Liver (tissue), 3 donors: ENCODE measurements at regions not wholly inside any gene's neighbourhood (a gene's known extent, or its start where the extent isn't known, plus 50 kb on each side); places are given as distances from the start of the nearest gene placed in this dataset.

Experiments used
- CTCF ChIP-seq: fragments of 150-350 bp; IDR thresholded peaks from 2 replicates; pipeline ENCODE4 v1.5.1; 2017; ENCODE audit warnings: improper control_type of control experiment, low read depth, low read length; ENCODE audit not compliant: missing input control
- EGR1 ChIP-seq, 2 donors: IDR thresholded peaks; 2 replicates each; pipeline ENCODE4 v1.6.1; 2016 to 2018; ENCODE audit warnings: antibody characterized with exemption in 2 of 2, low read depth in 2 of 2
- FOXA2 ChIP-seq: IDR thresholded peaks from 2 replicates; pipeline ENCODE4 v1.6.1; 2016; ENCODE audit warnings: antibody characterized with exemption
- GABPA ChIP-seq, 2 donors: IDR thresholded peaks in 1 of 2; conservative IDR thresholded peaks in 1 of 2; 2 replicates each; pipeline ENCODE4 v1.6.1; 2016; ENCODE audit warnings: antibody characterized with exemption in 2 of 2, mild to moderate bottlenecking in 1 of 2, moderate library complexity in 1 of 2
- JUND ChIP-seq, 2 donors: IDR thresholded peaks; 2 replicates each; pipeline ENCODE4 v1.6.1; 2016; ENCODE audit warnings: antibody characterized with exemption in 2 of 2
- MAX ChIP-seq: IDR thresholded peaks from 2 replicates; pipeline ENCODE4 v1.6.1; 2016; ENCODE audit warnings: antibody characterized with exemption
- RAD21 ChIP-seq, 2 donors: IDR thresholded peaks; 2 replicates each; pipeline ENCODE4 v1.6.1; 2016; ENCODE audit warnings: antibody characterized with exemption in 2 of 2, mild to moderate bottlenecking in 2 of 2
- SP1 ChIP-seq: IDR thresholded peaks from 2 replicates; pipeline ENCODE4 v1.6.1; 2018; ENCODE audit warnings: antibody characterized with exemption, mild to moderate bottlenecking
- TAF1 ChIP-seq: conservative IDR thresholded peaks from 2 replicates; pipeline ENCODE4 v1.6.1; 2016; ENCODE audit warnings: antibody characterized with exemption, mild to moderate bottlenecking
- YY1 ChIP-seq: IDR thresholded peaks from 2 replicates; pipeline ENCODE4 v1.6.1; 2016; ENCODE audit warnings: antibody characterized with exemption, mild to moderate bottlenecking
- TF ChIP-seq, protein P1 (sequence below): IDR thresholded peaks from 2 replicates; pipeline ENCODE4 v1.6.1; 2016; ENCODE audit warnings: antibody characterized with exemption, mild to moderate bottlenecking
- donor health status: healthy.
- donor health status: healthy.

- TF ChIP-seq CTCF (no peak), MAX (no peak), TAF1 (no peak), GABPA (IDR thresholded peaks at IDR 0.05 in 1 of 2, conservative IDR thresholded peaks at IDR 0.05 in 1 of 2) (no peak), RAD21 (IDR thresholded peaks at IDR 0.05) (no peak), SP1 (no peak), YY1 (no peak), FOXA2 (no peak), EGR1 (IDR thresholded peaks at IDR 0.05; ENCODE audit: low read depth in 2 of 2) (no peak), JUND (IDR thresholded peaks at IDR 0.05) (no peak)
- TF ChIP-seq, protein P1, sequence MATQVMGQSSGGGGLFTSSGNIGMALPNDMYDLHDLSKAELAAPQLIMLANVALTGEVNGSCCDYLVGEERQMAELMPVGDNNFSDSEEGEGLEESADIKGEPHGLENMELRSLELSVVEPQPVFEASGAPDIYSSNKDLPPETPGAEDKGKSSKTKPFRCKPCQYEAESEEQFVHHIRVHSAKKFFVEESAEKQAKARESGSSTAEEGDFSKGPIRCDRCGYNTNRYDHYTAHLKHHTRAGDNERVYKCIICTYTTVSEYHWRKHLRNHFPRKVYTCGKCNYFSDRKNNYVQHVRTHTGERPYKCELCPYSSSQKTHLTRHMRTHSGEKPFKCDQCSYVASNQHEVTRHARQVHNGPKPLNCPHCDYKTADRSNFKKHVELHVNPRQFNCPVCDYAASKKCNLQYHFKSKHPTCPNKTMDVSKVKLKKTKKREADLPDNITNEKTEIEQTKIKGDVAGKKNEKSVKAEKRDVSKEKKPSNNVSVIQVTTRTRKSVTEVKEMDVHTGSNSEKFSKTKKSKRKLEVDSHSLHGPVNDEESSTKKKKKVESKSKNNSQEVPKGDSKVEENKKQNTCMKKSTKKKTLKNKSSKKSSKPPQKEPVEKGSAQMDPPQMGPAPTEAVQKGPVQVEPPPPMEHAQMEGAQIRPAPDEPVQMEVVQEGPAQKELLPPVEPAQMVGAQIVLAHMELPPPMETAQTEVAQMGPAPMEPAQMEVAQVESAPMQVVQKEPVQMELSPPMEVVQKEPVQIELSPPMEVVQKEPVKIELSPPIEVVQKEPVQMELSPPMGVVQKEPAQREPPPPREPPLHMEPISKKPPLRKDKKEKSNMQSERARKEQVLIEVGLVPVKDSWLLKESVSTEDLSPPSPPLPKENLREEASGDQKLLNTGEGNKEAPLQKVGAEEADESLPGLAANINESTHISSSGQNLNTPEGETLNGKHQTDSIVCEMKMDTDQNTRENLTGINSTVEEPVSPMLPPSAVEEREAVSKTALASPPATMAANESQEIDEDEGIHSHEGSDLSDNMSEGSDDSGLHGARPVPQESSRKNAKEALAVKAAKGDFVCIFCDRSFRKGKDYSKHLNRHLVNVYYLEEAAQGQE = no peak
Measured at GRCh38 chr6:11900662-11901598, 111.2 kb upstream of the HIVEP1 start.
